Prostate gland (tissue), 2 donors: ENCODE measurements at regions not wholly inside any gene's neighbourhood (a gene's known extent, or its start where the extent isn't known, plus 50 kb on each side); places are given as distances from the start of the nearest gene placed in this dataset.

Experiments
- DNase-seq: peaks from one replicate; pipeline ENCODE4 v3.0.0-alpha.2; 2019; ENCODE audit warnings: low spot score
- H3K27ac ChIP-seq, 2 donors: fragments of 200-600 bp; sonication (generic); 2 replicates each; pipeline ENCODE4 v1.5.1; 2017 to 2019
- H3K27me3 ChIP-seq: fragments of 200-600 bp; sonication (generic); replicated peaks from 2 replicates; pipeline ENCODE4 v1.5.1; 2019; ENCODE audit not compliant: insufficient read depth
- H3K36me3 ChIP-seq, 2 donors: fragments of 200-600 bp; sonication (generic); 1 replicate in 1 of 2; 2 replicates in 1 of 2; pipeline versions ENCODE4 v1.5.1 to v1.8.1; 2017 to 2019
- H3K4me1 ChIP-seq: fragments of 200-600 bp; sonication (generic); replicated peaks from 2 replicates; pipeline ENCODE4 v1.5.1; 2019
- H3K4me3 ChIP-seq, 2 donors: fragments of 200-600 bp; sonication (generic); 2 replicates each; pipeline ENCODE4 v1.5.1; 2017 to 2019
- H3K9me3 ChIP-seq: fragments of 200-600 bp; sonication (generic); 2 replicates; pipeline ENCODE4 v1.5.1; 2017
- POLR2A ChIP-seq: fragments of 450-650 bp; IDR thresholded peaks from one replicate; pipeline ENCODE4 v1.6.1; 2016; ENCODE audit warnings: antibody characterized with exemption, mild to moderate bottlenecking
- POLR2AphosphoS5 ChIP-seq: sonication (generic); formaldehyde crosslinking; IDR thresholded peaks from one replicate; pipeline ENCODE4 v1.6.1; 2017; ENCODE audit warnings: antibody characterized with exemption
- WGBS: methylation state at CpG from one replicate; pipeline ENCODE4 v1.1.5; 2018; 5-methylcytosine and 5-hydroxymethylcytosine counted together
- intact Hi-C: fragments of 100-400 bp; cut with DNase I; formaldehyde crosslinking; loops from one replicate; pipeline ENCODE4 v1.14.2; 2022
- TF ChIP-seq, protein P1 (sequence below), 4 experiments: fragments of 200-600 bp in 2 of 4; fragments of 450-650 bp in 2 of 4; sonication (generic) in 2 of 4; IDR thresholded peaks; 1 replicate in 3 of 4; 2 replicates in 1 of 4; pipeline ENCODE4 v1.5.1; 2016 to 2019; ENCODE audit warnings: antibody characterized with exemption in 4 of 4, mild to moderate bottlenecking in 2 of 4, moderate library complexity in 2 of 4

DNA sequence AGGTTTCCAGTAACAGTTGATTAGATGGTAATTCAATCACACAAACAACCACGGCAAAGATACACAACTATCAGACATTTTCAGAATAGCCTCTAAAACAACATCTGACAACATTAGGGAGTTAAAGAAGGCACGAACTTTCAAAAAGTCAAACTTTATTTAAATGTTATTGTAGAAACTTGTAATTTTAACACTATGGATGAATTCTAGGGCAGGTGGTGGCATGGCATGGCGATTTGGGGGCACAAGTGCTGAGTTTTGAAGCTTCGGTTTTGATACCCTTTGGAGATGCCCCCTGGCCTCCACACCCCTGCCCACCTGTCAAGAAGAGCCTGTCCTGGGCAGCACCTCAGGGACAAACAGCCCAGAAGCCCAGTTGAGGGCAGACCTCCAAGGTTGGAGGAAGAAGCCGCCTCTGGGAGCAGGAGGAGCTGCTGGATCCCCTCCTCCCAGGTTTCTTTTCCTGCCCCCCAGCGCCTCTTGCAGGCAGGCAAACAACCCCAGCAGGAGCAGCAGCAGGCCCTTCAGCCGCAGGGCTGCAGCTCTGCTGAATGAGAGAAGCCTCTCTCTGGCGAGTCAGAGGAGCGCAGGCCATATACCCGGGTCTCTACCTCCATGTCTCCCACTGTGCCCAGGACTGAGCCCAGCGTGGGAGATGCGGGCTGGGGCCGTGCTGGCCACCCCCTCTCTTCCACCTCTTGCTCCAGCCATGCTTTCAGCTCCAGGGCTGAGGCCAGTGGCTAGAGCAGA, 102.1 kb upstream of the IGLL5 start:
- no peak for DNase-seq
- TF ChIP-seq POLR2A (no peak), POLR2AphosphoS5 (no peak)
- TF ChIP-seq, protein P1, sequence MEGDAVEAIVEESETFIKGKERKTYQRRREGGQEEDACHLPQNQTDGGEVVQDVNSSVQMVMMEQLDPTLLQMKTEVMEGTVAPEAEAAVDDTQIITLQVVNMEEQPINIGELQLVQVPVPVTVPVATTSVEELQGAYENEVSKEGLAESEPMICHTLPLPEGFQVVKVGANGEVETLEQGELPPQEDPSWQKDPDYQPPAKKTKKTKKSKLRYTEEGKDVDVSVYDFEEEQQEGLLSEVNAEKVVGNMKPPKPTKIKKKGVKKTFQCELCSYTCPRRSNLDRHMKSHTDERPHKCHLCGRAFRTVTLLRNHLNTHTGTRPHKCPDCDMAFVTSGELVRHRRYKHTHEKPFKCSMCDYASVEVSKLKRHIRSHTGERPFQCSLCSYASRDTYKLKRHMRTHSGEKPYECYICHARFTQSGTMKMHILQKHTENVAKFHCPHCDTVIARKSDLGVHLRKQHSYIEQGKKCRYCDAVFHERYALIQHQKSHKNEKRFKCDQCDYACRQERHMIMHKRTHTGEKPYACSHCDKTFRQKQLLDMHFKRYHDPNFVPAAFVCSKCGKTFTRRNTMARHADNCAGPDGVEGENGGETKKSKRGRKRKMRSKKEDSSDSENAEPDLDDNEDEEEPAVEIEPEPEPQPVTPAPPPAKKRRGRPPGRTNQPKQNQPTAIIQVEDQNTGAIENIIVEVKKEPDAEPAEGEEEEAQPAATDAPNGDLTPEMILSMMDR (IDR thresholded peaks at IDR 0.05) = no peak
- Histone ChIP-seq H3K4me1 (no peaks in the 10 kb centered on the region), H3K27me3 (no peaks in the 10 kb centered on the region), H3K4me3 (no peak overlapping the region), H3K36me3 (no peaks in the 10 kb centered on the region), H3K9me3 (no peaks in the 10 kb centered on the region), H3K27ac (no peak overlapping the region)
- intact Hi-C loops = no loop called here
- 87% methylated on average over 13 of the region's 13 CpGs for WGBS

DNA sequence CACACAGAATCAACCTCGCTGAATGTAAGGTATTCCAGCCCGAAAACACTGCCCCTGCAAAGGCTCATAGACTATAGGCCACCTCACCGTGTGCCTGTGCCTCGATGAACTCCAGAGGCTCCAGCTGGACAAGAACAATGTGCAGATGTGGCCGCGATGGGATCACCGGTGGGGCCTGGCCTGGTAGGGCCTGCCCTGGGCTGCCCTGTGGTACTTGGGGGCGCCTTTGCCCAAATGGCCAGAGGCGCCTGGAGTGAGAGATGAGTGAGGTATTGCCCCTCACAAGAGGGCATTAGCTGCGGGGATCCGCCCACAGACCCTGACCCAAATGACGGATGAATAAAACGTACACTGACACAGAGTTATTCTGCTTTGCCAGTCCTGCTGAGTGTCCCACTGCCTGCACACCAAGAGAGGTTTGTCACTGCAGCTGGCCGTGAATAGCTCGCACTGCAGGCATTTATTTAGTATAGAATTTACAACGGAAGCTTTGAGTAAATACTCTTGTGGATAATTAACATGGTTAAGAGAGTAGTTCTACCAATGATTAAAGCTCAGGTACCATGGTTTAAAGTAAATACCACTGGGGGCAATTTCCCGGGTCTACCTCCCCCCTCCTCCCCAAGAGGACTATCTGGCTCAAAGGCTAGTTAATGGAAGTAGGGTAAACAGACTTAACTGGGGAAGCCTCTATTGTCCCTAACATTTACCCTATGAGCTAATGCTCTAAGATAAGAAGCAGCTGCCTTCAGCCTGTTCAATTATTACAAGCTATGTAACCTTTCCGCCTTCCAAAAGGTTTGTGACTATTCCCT, 101.1 kb upstream of the IGLL5 start:
- H3K9me3 ChIP-seq = no peaks in the 10 kb centered on the region
- TF ChIP-seq POLR2A = no peak
- TF ChIP-seq POLR2AphosphoS5 = no peak
- TF ChIP-seq, protein P1 (IDR thresholded peaks at IDR 0.05) = no peak
- WGBS = 75% methylated on average over 18 of the region's 18 CpGs
- intact Hi-C loops = no loop called here
- H3K27me3 ChIP-seq = no peaks in the 10 kb centered on the region
- no peak overlapping the region for H3K27ac ChIP-seq
- H3K4me1 ChIP-seq = no peaks in the 10 kb centered on the region
- DNase-seq = no peak
- H3K36me3 ChIP-seq = no peaks in the 10 kb centered on the region
- H3K4me3 ChIP-seq = no peak overlapping the region

DNA sequence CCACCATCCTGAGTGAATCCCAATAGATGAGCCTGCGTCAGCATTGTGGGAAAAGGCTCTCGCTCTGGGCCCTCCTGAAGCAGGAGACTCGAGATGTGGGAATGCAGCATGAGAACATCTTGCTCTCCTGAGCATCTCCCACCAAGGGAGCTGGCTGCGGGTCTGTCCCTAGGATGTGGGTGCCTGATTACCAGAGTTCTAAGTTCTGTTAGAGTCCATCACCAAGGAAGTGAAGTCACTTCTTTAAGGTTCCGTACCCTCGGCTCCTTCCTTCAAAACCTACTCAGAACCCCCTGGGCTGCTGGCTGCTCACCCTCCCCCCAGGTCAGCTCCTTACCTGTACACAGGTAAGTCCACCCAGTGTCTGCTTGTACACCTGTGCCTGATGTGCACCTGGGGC, 100.5 kb upstream of the IGLL5 start:
- no peak for DNase-seq
- Histone ChIP-seq H3K9me3 (no peaks in the 10 kb centered on the region), H3K4me1 (no peaks in the 10 kb centered on the region), H3K27me3 (no peaks in the 10 kb centered on the region), H3K27ac (no peak overlapping the region), H3K36me3 (no peaks in the 10 kb centered on the region), H3K4me3 (no peak overlapping the region)
- WGBS = 89% methylated on average over 6 of the region's 6 CpGs
- intact Hi-C loops = no loop called here
- TF ChIP-seq POLR2AphosphoS5 (no peak), POLR2A (no peak)
- TF ChIP-seq, protein P1 (IDR thresholded peaks at IDR 0.05) = no peak

DNA sequence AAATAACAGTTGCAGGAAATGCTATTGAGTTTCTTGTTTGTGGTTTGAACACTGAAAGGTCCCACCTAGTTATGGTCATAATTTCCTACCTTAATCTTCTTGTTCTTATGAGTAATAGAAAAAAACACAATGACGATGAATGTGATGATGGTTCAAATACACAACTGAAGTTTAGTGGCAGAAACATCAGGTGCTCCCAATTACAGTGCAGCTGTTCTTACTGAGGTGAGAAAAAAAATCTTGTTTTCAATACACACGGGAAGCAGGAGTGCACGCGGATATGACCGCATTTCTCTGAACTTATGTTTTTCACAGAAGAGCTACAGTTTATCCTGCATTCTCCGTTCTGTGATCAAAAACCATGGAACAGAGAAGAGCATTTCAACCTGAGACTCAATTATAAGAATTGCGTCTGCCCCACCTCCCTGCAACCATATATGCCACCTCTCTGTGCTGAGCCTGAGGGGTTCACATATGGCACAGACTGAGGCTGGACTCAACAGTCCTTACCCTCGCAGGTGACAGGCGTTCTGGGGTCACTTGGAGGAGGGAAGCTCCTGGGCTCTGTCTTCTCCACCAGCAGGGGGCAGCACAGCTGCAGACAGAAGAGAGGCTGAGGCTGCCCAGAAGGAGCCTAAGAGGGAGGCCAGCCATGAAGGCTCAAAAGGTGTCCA, 99.7 kb upstream of the IGLL5 start:
- Histone ChIP-seq H3K27me3 (no peaks in the 10 kb centered on the region), H3K4me3 (no peak overlapping the region), H3K36me3 (no peaks in the 10 kb centered on the region), H3K9me3 (no peaks in the 10 kb centered on the region), H3K27ac (no peak overlapping the region), H3K4me1 (no peaks in the 10 kb centered on the region)
- TF ChIP-seq, protein P1 (IDR thresholded peaks at IDR 0.05) = peak in 3 of 4 experiments; percentile 23 to 48 (median 32)
- TF ChIP-seq POLR2A (no peak), POLR2AphosphoS5 (no peak)
- intact Hi-C loops = no loop called here
- 63% methylated on average over 9 of the region's 9 CpGs for WGBS
- DNase-seq = no peak
